GM18511 (cell line): ENCODE measurements at regions not wholly inside any gene's neighbourhood (a gene's known extent, or its start where the extent isn't known, plus 50 kb on each side); places are given as distances from the start of the nearest gene placed in this dataset.

Experiments
- ATAC-seq: cut with Tn5 transposase; IDR thresholded peaks from one replicate; pipeline ENCODE4 v1.9.1; 2021; ENCODE audit warnings: mild to moderate bottlenecking, moderate library complexity; ENCODE audit not compliant: unreplicated experiment

- ATAC-seq, result no peak
Observed at GRCh38 chr10:71042699-71043098, 154.3 kb upstream of the PCBD1 start.

- ATAC-seq, result no peak
Observed at GRCh38 chr10:71043858-71044257, 155.5 kb upstream of the PCBD1 start.

GRCh38 chr10:71044720-71045119 lies 156.4 kb upstream of the PCBD1 start:
- ATAC-seq, result no peak

GRCh38 chr10:71045204-71045809 lies 156.9 kb upstream of the PCBD1 start:
- ATAC-seq, result no peak

GRCh38 chr10:71045936-71046335 lies 157.6 kb upstream of the PCBD1 start:
- no peak for ATAC-seq

- no peak for ATAC-seq
Observed at GRCh38 chr10:71046747-71047146, 158.4 kb upstream of the PCBD1 start.

- no peak for ATAC-seq
Observed at GRCh38 chr10:71048971-71049615, 160.7 kb upstream of the PCBD1 start.

GRCh38 chr10:71049994-71050393 lies 161.6 kb upstream of the PCBD1 start:
- no peak for ATAC-seq

- ATAC-seq, result no peak
Observed at GRCh38 chr10:71052076-71052660, 160.2 kb upstream of the UNC5B start.

GRCh38 chr10:71052708-71053107 lies 159.7 kb upstream of the UNC5B start:
- ATAC-seq, result no peak

- ATAC-seq, result no peak
Observed at GRCh38 chr10:71053169-71053895, 159.0 kb upstream of the UNC5B start.

- no peak for ATAC-seq
Observed at GRCh38 chr10:71058308-71058707, 154.1 kb upstream of the UNC5B start.

- no peak for ATAC-seq
Observed at GRCh38 chr10:71059054-71059818, 153.1 kb upstream of the UNC5B start.

- no peak for ATAC-seq
Observed at GRCh38 chr10:71059943-71060342, 152.4 kb upstream of the UNC5B start.

- ATAC-seq, result no peak
Observed at GRCh38 chr10:71060476-71061426, 151.6 kb upstream of the UNC5B start.

GRCh38 chr10:71061472-71061871 lies 150.9 kb upstream of the UNC5B start:
- ATAC-seq, result no peak

- no peak for ATAC-seq
Observed at GRCh38 chr10:71062156-71062555, 150.2 kb upstream of the UNC5B start.

- ATAC-seq, result no peak
Observed at GRCh38 chr10:71063401-71063800, 149.0 kb upstream of the UNC5B start.

GRCh38 chr10:71064413-71065118 lies 147.8 kb upstream of the UNC5B start:
- ATAC-seq, result no peak
